ENCODE measurements at regions not wholly inside any gene's neighbourhood (a gene's known extent, or its start where the extent isn't known, plus 50 kb on each side); places are given as distances from the start of the nearest gene placed in this dataset.

- WGBS (ENCODE audit: insufficient coverage, low coverage, missing lambda C conversion rate), result 0% methylated on average over 2 of the region's 2 CpGs
- TF ChIP-seq ARID4B (CRISPR knock-in tag; IDR thresholded peaks at IDR 0.05) (no peak), U2AF2 (optimal IDR thresholded peaks at IDR 0.05; ENCODE audit: low read depth, low read length) (no peak), CXXC5 (CRISPR knock-in tag; IDR thresholded peaks at IDR 0.05) (no peak), GABPB1 (CRISPR knock-in tag; IDR thresholded peaks at IDR 0.05) (no peak), NFYB (IDR thresholded peaks at IDR 0.05; ENCODE audit: extremely low read depth, insufficient read length) (no peak), YY1 (IDR thresholded peaks at IDR 0.05; ENCODE audit: borderline replicate concordance in 1 of 3, control insufficient read depth in 1 of 3, extremely low read depth in 1 of 3, insufficient read depth in 3 of 3, insufficient read length in 1 of 3, insufficient replicate concordance in 2 of 3, low read depth in 1 of 3, low read length in 2 of 3) (no peak), ZNF197 (CRISPR knock-in tag; IDR thresholded peaks at IDR 0.05; ENCODE audit: low read depth) (no peak), TARDBP (IDR thresholded peaks at IDR 0.05) (no peak), ZNF347 (CRISPR knock-in tag; IDR thresholded peaks at IDR 0.05; ENCODE audit: low read depth) (no peak), ZFPM2 (CRISPR knock-in tag; IDR thresholded peaks at IDR 0.05) (no peak), KDM5B (IDR thresholded peaks at IDR 0.05; ENCODE audit: insufficient replicate concordance, low read depth, low read length) (no peak), CREB5 (CRISPR knock-in tag; IDR thresholded peaks at IDR 0.05) (no peak), CREBBP (IDR thresholded peaks at IDR 0.05; ENCODE audit: low read depth, low read length) (no peak), ZNF717 (CRISPR knock-in tag; IDR thresholded peaks at IDR 0.05) (no peak)
Observed at GRCh38 chr21:28135646-28136045, 857.0 kb downstream of the LTN1 start.

More at GRCh38 chr21:28135646-28136045, 857.0 kb downstream of the LTN1 start:
- BruUV-seq (replicated peaks), result no TSS peak
- Histone ChIP-seq H3K4me2 (ENCODE audit: insufficient read depth, low read length) (no peak overlapping the region), H3K9me3 (replicated peaks; ENCODE audit: control insufficient read depth, insufficient read depth, low read depth, low read length) (0 out of 2 replicates have a peak, but pooled peaks cover 2% of the 10 kb centered on the region), H3K27ac (ENCODE audit: extremely low read depth, low read depth, low read length) (no peak overlapping the region), H3K4me1 (replicated peaks in 1 of 2; ENCODE audit: control insufficient read depth in 2 of 2, insufficient read depth in 2 of 2, low read length in 2 of 2) (no peaks in the 10 kb centered on the region), H3K27me3 (ENCODE audit: control insufficient read depth in 2 of 2, insufficient read depth in 2 of 2, low read length in 2 of 2) (no peaks in the 10 kb centered on the region), H3K4me3 (no peak overlapping the region), H4K20me1 (replicated peaks; ENCODE audit: control insufficient read depth, insufficient read depth, low read length) (no peaks in the 10 kb centered on the region), H3K36me3 (ENCODE audit: control insufficient read depth, insufficient read depth, low read length) (no peaks in the 10 kb centered on the region), H2AFZ (ENCODE audit: low read depth, low read length) (no peak overlapping the region), H3K9me1 (ENCODE audit: control insufficient read depth, insufficient read depth, low read length) (no peaks in the 10 kb centered on the region), H3K79me2 (ENCODE audit: control insufficient read depth, insufficient read depth, low read length) (no peaks in the 10 kb centered on the region), H3K9ac (ENCODE audit: insufficient read depth in 1 of 2, low read depth in 2 of 2, low read length in 2 of 2) (no peak overlapping the region)
- intact Hi-C loops (cut with micrococcal nuclease), result no loop called here
- DNase-seq (ENCODE audit: extremely low read depth in 1 of 4, low spot score in 3 of 4), result no peak
- ChIA-PET CTCF (ENCODE audit: low intra/inter-chr PET ratio) (no interaction called here), POLR2A (no interaction called here)
- in situ Hi-C loops (cut with MboI), result no loop called here
- no peak for FAIRE-seq
- no peak for ATAC-seq
